Activated T-cell treated with anti-CD3 and anti-CD28 coated beads, Interleukin-2, amount 50 U/mL, for 1 hour (primary cell): ENCODE measurements at regions not wholly inside any gene's neighbourhood (a gene's known extent, or its start where the extent isn't known, plus 50 kb on each side); places are given as distances from the start of the nearest gene placed in this dataset.

Source experiments
- DNase-seq: peaks from one replicate; pipeline ENCODE4 v3.0.0-alpha.2; 2020

GRCh38 chr2:136236019-136236418, 118.1 kb upstream of the CXCR4 start:
- DNase-seq: no peak

DNA sequence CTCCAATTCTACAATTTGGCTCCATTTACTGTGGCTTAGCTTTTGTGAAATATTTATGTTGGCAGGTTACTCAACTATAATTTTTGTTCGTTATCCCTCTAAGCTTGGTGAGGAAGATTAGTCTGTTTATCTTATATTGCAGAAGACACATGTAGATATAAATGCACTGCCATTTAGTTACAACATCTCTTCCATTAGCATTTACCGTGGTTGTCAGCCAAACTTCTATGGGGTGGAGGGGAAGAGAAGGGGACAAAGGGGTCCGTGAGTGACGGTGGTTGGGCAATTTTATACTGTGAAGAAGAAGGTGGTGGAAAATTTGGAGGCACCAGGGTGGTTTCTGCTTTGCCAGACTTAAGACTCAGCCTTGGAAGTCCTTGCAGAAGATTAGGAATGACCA, 117.6 kb upstream of the CXCR4 start:
- no peak for DNase-seq

- no peak for DNase-seq
Observed at GRCh38 chr2:136234261-136234660, 116.3 kb upstream of the CXCR4 start.

DNA sequence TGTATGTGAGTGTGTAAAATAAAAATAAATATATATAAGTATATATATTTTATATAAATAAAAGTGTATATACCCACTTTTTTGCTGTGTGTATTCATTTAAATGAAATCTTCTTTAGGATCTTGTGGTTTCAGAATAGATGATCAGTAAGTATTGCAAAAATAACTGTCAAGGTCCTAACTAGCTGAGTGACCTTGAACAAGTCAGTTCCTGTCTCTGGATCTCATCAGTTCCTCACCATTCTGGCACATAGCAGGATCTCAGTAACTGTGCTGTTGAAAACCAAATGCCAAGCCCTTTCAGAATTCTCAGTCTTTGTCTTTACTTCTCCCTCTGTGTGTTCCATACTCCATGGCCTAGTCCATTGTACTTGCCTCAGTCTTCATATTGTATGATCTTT, 115.3 kb upstream of the CXCR4 start:
- DNase-seq: no peak

- no peak for DNase-seq
Observed at GRCh38 chr2:136232456-136233172, 114.7 kb upstream of the CXCR4 start.

DNA sequence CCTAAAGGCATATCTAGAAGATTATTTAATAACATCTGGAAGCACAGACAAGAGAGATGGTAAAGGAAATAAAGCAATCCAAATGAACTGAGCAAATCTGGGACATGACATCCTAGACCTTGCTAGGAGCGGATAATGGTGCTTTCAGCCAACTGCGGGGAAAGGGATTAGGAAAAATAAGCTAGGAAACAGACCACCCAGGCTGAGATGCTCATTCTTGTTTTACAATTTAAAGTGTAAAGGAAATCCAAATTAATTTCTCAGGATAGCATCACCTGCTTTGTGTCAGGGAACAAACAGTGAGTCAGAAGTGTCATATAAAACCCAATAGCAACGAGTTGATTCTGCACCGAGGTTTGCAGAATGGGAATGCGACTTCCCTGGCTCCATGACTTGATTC, 112.5 kb upstream of the CXCR4 start:
- DNase-seq: no peak

GRCh38 chr2:136226903-136227302, 109.0 kb upstream of the CXCR4 start:
- DNase-seq: no peak

DNA sequence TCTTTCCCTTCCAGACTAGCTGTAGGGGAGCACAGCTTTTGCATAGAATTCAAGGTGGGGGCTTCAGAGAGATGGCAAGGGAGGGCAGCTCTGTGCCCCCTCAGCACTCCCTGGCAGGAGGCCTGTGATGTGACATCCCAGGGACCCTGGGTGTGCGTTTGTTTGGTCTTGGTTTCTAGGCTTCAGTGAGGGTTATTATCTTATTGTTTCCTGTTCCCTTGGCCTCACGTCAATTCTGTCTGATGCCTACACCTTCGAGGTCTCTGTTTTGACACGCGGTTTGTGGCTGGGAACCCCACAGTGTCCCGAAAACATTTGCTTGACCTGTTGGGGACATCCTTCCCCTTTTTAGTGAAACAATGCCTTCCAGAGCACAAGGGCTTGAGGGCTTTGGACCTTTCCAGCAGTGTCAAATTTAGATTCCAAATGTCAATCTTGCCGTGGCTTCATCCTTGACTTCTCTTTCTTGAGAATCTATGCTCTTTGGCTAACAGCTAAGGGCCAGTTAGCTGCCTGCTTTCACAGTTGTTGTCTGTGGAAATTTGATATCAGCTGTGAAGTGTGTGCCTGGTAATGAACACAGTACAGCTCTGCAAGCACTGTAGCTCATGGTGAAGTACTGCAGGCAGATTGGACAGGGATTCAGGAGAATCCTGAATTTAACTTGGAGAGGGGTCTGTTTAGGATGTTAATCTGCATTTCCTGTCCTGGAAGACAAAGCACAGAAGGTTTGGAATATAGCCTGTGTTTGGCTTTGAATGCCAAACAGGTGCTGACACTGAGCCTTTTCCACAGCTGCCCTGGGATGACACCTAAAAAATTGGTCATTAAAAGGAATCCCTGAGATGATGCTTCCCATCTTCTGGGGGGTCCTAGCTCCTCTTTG, 108.2 kb upstream of the CXCR4 start:
- DNase-seq: peak; percentile 54

DNA sequence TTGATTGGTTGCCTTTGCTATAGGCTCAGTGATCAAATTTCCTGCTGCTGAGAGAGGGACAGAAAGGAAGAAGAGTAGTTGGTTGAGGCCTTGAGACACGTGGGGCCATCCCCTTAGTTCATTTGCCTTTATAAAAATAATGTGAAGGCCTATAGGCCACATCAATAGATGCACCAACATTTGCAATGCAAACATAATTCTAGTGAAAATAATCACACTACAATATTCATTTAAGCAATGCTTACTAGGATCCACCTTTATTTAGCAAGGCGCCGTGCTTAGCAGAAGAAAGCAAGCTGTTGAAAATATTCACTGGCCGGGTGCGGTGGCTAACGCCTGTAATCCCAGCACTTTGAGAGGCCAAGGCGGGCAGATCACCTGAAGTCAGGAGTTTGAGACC, 105.3 kb upstream of the CXCR4 start:
- no peak for DNase-seq

DNA sequence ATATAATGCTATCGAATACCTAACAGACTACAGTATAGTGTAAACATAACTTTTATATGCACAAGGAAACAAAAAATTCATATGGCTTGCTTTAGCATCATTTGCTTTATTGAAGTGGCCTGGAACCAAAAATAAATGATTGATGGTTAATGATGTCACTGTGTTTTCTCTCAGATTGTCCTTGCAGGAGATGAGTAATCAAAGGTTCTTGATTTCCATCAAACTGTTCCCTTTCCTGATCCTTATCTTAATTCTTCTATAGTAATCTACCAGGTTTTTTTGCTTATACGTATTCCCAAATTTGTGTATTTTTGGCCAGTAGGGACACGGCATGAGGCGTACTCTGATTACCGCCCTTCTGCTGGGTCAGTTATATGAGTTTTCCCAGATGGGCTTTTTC, 104.9 kb upstream of the CXCR4 start:
- DNase-seq: no peak

DNA sequence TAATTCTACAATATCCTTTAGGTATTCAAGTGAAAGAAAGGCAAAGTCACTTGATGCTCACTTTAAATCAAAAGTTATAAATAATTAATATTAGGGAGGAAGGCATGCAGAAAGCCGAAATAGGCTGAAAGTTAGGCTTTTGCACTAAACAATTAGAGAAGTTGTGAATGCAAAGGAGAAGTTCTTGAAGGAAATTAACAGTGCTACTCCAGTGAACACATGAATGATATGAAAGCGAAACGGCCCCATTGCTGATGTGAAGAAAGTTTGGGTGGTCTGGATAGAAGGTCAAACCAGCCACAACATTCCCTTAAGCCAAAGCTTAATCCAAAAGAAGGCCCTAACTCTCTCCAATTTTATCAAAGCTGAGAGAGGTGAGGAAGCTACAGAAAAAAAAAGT, 103.1 kb upstream of the CXCR4 start:
- no peak for DNase-seq

DNA sequence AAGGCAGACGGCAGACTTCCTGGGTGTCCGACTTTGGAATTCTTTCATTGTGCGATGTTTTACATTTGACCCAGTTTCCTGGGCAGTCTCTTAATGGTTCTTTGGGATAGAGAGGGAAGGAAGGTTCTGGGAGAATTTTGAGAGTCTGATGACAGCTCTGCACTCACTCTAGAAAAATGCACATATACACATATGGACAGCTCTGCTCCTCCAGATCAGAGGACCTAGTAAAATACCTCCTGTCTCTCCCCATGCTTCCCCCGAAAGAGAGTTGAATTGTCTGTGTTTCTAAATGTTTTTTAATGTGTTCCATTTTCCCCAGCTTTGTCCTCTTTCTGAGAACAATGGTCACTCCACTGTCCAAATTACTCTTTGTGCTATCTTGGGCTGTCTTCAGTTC, 102.0 kb upstream of the CXCR4 start:
- DNase-seq: no peak

GRCh38 chr2:136219341-136219740, 101.4 kb upstream of the CXCR4 start:
- DNase-seq: no peak

DNA sequence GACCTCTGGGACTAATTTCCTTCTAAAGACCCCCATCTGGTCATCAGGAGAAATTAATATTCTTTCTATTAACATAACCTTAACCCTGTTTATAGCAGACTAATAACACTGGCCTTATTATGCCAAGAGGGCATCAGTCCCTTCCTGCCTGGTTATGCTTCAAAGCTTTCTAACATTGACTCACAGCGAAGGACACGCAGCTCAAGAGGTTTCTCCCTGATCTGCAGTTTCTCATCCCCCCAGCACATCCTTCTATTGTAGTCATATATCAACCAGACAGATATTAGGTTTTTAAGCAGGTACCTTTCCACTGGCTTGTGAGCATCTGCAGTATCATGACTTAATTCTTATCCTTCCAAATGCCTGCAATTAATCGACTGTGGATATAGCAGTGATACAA, 100.0 kb upstream of the CXCR4 start:
- DNase-seq: no peak

DNA sequence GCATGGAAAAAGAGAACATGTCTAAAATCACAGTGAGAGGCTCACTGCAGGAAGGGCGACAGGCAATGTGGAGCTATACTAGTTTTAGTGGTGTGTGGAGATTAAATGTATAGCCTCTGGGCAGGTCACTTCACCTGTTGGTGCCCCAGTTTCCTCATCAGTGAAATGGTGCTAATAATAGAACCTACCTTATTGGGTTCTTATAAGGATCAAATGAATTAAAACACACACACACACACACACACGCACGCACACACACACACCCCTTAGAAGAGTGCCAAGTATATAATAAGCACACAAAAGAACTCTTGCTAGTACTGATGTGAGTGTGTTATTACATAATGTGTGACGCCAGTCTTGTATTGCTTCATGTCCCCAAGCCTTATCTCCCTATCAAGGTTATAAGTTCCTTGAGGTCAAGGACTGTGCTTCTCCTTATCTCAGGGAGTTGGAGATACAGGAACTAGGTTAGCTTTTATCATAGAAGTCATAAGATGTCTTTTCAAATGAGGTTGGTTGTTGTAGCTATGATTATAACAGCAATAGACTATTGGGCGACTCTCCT, 98.0 kb upstream of the CXCR4 start:
- no peak for DNase-seq

DNA sequence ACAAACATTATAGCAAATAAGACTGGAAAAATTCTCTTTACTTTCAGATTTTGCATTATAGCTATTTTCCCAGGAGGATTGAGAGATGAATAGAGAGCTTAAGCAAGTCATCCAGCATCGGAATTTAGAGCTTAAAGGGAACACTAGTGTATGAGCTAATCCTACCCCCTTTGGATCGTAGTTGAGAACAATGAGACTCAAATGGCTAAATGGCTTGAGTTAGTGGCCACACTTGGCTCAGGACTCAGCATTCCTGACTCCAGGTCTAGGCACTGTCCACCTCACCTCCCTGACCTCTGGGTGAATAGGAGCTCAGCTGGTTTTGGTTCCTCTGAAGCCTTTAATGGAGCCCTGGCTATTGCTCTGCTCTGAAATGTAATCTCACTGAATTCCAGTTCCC, 97.5 kb upstream of the CXCR4 start:
- DNase-seq: no peak

GRCh38 chr2:136214307-136215200, 96.6 kb upstream of the CXCR4 start:
- no peak for DNase-seq

DNA sequence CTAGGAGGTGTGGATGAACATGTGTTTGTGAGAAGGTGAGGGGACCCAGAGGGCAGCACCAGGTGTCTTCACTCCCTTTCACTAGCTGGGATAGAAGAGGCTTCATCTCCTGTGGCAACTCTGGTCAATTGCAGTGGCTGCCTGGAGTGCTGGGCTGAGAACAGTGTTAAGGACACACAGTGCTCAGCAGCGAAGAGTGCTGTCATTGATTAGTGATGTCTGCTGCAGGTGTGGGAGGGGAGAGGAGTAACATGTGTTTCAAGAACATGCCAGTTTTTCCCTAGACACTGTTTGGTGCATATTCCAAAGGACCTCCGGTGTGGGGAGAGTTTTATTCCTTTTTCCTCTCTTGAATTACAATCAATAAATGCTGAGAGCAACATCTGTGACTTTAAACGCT, 95.9 kb upstream of the CXCR4 start:
- no peak for DNase-seq

- DNase-seq: no peak
Observed at GRCh38 chr2:136212426-136213378, 94.8 kb upstream of the CXCR4 start.

- no peak for DNase-seq
Observed at GRCh38 chr2:136211701-136212100, 93.8 kb upstream of the CXCR4 start.

DNA sequence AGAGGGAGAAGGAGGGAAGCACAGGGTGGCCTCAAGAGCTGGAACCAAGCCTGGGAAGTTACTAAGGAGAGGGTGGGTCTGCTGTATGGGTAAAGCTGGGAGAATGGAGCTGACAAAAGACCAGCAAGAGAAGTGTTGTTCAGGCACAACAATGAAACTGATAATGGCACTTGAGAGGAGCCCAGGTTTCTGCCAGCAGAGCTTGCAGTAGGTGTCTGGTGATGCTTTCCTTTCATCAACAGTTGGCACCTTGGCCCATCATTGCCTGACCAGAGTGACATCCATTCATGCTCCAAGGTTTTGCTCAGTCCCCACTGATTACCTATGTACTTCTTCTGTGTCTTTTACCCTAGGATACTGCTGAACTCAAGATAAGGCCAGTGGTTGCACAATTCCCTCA, 92.9 kb upstream of the CXCR4 start:
- DNase-seq: no peak

- no peak for DNase-seq
Observed at GRCh38 chr2:136210455-136210805, 92.5 kb upstream of the CXCR4 start.
